ENCODE measurements at regions not wholly inside any gene's neighbourhood (a gene's known extent, or its start where the extent isn't known, plus 50 kb on each side); places are given as distances from the start of the nearest gene placed in this dataset.

DNA sequence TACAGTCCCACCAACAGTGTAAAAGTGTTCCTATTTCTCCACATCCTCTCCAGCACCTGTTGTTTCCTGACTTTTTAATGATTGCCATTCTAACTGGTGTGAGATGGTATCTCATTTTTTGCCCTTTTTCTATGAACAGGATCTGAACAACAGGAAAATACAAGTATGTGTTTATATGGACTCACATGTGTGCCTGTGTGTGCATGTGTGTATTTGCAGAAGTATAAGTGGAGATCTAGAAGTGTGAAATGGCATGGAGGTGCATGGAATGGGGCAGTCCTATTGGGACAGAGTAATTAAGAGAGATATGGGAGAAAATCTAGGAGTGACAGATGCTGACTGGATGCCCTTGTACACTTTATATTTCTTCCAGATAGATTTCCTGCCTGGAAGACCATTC, 111.6 kb upstream of the PCGF5 start:
- DNase-seq: no peak
- in situ Hi-C loops (cut with HindIII; ENCODE audit: low pct_ligation_motif_present, low pct_unique_long_range_greater_than_20kb, low sequenced_read_pairs): no loop called here

DNA sequence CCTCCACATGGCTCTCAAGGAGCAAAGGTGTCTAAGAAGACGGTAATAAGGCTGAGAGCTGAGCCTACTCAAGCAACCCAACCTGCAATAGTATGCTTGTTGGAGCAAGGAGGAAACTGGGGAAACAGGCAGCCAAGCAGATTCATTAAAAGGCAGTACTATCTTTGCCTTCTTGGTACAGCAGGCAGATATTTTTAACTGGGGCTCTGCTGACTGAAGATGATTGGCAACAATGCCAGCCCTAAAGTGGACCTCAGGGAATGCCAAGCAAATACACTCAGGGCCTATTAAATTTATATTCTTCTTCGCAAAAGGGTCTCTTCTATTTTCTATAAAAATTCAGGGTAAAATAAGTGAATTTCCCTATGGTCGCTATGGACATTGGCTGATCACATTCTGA, 109.4 kb upstream of the PCGF5 start:
- no peak for DNase-seq
- in situ Hi-C loops (cut with HindIII; ENCODE audit: low pct_ligation_motif_present, low pct_unique_long_range_greater_than_20kb, low sequenced_read_pairs): no loop called here

DNA sequence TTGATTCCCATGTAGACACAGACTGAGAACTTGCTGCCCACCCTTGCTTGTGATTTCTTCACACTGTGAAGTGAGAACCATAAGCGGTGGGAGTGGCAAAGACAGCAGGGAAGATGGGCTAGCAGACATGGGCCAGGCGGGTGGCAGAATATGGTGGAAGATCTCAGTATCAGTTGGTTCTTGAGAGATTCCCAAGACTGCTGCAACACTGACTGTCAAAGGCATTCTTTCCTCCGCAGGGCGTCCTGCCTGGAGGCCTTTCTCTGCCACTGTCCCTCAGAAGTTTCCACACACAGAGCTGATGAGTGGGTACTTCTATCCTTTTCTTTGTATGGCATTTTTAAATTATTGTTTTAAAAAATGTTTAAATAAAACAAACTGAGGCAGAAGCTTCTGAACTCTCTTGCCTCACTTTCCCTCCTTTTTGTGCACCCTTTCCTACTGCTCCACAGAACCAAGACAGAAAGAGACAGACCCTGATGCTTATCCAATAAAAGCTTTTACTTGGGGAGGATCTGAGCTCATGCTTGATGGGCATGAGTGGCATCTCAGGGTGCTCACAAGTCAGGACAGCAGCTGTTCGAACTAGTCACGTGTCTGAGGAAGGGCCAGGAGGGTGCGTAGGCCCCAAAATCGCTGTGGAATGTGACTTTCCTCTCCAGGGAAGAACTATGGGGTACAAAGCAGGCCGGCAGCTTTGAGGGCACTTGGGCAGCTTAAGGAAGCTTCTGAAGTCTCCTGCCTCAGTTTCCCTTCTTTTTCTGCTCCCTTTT, 104.7 kb upstream of the PCGF5 start:
- DNase-seq: no peak
- in situ Hi-C loops (cut with HindIII; ENCODE audit: low pct_ligation_motif_present, low pct_unique_long_range_greater_than_20kb, low sequenced_read_pairs): no loop called here

DNA sequence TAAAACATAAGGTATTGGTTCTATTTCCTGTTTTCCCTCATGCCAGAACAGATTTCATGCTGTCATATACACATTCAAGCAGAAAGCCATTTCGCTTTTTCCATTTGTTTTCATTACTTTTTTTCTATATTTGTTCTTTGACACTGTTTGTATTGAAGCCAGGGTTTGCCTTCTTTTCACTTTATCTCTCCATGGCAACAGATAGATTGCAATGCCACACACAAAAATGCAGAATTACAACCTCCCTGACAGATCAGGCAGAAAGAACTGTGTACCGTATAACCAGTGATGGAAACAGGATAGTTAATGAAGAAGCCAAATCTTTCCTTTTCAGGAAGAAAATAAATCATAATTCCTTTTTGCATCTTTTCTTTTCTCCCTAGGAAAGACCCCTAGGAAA, 103.0 kb upstream of the PCGF5 start:
- no peak for DNase-seq
- in situ Hi-C loops (cut with HindIII; ENCODE audit: low pct_ligation_motif_present, low pct_unique_long_range_greater_than_20kb, low sequenced_read_pairs): no loop called here

DNA sequence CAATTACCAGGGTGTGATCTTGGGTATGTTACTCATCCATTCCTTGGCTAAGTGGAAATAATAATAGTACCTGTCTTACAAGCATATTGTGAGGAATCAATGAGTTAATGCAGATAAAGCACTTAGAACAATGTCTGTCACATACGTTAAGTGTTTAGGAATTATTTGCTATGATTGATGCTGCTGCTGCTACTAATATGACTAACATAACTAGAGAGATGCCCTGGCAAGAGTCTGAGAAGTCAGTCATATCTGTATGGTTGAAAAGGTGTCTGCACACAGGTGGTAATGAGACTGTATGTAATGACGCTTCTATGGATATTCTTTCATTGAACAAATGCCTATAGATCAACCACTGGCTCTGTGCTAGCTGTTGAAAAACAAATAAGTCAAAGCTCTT, 100.1 kb upstream of the PCGF5 start:
- in situ Hi-C loops (cut with HindIII; ENCODE audit: low pct_ligation_motif_present, low pct_unique_long_range_greater_than_20kb, low sequenced_read_pairs): no loop called here
- DNase-seq: no peak

DNA sequence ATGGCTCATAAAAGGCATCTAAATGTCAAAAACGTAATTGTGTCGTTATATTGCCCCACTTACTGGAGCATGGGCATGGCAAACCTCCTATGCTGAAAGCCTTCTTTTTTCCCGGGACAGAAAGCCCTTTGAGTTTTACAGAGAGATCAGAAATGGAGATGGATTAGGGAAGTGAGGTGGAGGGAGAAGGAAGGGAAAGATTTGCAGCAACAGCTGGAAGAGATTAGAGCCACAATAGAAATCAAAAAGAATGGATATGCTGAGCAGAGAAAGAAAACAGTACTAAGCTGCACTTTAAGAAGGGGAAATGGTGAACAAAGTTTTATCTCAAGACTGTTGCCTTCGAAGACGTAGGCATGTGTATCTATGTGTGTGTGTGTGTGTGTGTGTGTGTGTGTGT, 97.2 kb upstream of the PCGF5 start:
- in situ Hi-C loops (cut with HindIII; ENCODE audit: low pct_ligation_motif_present, low pct_unique_long_range_greater_than_20kb, low sequenced_read_pairs): no loop called here
- no peak for DNase-seq

DNA sequence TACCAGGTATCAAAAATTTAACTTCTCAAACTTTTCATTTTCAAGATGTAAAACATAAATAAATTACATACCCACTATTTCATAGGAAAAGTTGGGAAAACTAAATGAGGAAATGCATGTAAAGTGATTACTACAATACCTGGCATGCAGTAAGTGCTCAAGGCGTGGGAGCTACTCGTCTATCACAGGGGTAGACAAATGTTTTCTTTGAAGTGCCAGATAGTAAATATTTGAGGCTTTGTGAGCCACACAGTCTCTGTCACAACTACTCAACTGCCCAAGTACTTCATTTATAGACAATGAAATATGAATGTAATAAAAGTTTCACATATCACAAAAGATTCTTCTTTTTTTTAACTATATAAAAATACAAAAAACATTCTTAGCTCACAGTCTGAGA, 96.4 kb upstream of the PCGF5 start:
- in situ Hi-C loops (cut with HindIII; ENCODE audit: low pct_ligation_motif_present, low pct_unique_long_range_greater_than_20kb, low sequenced_read_pairs): no loop called here
- DNase-seq: no peak

DNA sequence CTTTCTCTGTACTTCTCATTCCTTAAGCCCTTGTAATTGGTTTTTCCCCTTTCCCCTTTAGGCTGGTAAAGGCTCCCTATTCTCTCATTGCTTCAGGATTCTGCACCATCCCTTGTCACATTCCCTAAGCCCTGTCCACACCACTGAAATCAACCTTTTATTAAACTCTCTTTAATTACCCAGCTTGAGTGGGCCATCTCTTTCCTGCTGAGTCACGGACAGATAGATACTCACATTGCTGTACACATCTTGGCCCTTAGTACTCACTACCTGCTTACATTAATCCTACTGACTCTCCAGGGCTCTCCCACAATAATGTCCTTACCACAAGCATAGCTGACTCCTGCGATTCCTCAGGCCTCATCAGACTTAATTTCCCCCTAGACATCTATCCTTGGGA, 94.0 kb upstream of the PCGF5 start:
- DNase-seq: no peak

DNA sequence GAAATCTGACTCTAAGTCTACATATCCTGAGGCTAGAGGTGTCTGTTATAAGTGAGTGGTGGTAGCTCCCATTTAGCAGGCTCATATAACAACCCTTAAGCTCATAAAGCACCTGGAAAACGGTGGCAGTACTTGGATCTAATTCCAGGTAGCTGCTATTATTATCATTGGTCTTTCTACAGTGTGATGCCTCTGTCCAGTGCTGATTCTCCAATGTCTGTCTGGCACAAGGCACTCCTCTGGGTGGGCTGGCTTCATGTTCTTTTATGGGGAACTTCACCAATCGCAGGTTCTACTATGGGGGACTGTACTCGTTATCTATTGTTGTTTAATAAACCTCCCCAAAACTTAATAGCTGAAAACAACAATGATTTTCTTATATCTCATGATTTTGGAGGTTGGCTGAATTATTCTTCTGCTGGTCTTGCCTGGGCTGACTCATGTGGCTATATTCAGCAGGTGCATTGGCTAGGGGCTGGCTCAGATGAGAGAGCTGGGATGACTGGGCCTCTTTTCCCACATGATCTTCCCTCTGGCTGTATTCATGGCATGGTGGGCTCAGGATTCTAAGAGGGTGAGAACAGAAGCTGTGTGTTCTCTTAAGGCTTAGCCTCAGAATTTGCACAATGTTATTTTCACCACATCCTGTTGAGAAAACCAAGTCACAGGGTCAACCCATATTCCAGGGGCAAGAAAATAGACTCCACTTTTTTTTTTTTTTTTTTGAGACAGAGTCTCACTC, 93.0 kb upstream of the PCGF5 start:
- no peak for DNase-seq
- in situ Hi-C loops (cut with HindIII; ENCODE audit: low pct_ligation_motif_present, low pct_unique_long_range_greater_than_20kb, low sequenced_read_pairs): no loop called here

More for the DNA sequence above, 94.0 kb upstream of the PCGF5 start:
- in situ Hi-C loops (cut with HindIII; ENCODE audit: low pct_ligation_motif_present, low pct_unique_long_range_greater_than_20kb, low sequenced_read_pairs): no loop called here

DNA sequence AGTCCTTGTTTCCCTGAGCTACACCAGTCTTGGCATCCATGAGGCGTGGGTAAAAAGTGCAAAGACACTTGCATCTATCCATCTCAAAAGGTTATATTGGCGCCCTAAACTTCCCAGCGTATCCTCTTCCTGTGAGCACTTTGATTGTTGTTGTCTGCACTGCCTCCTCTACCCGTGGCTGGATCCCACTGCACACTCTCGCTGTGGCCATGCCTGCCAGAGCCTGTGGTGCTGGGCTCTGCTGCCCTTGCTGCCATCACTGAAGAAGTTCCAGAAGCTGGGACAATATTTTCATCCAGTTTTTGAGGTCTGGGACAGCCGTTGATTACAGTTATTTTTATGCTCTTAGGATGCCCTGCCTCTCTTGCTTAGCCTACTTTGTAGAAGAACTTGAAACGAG, 85.3 kb upstream of the PCGF5 start:
- DNase-seq: no peak
- in situ Hi-C loops (cut with HindIII; ENCODE audit: low pct_ligation_motif_present, low pct_unique_long_range_greater_than_20kb, low sequenced_read_pairs): no loop called here

DNA sequence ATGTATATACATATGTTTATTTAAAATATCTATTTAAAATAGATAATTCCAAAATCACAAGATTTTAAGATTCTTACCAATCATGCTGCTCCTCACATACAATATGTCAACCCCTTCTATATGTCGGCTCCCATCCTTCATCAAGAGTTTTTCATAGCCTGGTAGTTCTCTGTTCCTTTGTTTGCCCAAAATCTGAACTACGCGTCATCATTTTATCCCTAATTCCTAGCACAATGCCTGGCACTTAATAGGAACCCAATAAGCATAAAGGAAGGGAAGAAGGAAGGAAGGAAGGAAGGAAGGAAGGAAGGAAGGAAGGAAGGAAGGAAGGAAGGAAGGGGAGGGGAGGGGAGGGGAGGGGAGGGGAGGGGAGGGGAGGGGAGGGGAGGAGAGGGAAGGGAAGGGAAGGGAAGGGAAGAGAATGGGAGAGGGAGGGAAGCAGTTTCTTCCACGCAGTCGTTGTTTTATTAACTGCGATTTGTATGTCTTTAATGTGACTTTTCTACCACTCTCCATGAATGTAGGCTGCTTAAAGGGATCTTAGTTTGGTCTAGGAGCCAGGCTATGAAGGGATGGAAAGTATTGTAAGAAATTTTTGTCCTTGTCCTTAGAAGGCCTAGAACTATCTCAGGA, 83.3 kb upstream of the PCGF5 start:
- no peak for DNase-seq
- in situ Hi-C loops (cut with HindIII; ENCODE audit: low pct_ligation_motif_present, low pct_unique_long_range_greater_than_20kb, low sequenced_read_pairs): no loop called here

DNA sequence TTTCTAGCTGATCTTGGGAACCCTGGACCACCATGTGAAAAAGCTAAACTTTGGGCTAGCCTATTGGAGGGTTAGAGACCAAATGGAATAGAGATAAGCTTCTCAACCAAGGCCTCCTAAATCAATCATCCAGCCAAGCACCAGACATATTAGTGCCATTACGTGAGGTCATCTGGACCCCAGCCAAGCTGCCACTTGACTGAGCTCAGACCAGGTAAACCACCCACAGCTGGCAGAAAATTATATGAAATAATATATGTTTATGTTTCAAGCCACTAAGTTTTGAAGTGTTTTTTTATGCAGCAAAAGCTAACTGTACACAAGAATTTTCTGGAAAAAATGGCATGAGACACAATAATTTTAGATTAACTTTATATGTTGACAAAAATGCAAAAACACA, 82.6 kb upstream of the PCGF5 start:
- no peak for DNase-seq
- in situ Hi-C loops (cut with HindIII; ENCODE audit: low pct_ligation_motif_present, low pct_unique_long_range_greater_than_20kb, low sequenced_read_pairs): no loop called here

DNA sequence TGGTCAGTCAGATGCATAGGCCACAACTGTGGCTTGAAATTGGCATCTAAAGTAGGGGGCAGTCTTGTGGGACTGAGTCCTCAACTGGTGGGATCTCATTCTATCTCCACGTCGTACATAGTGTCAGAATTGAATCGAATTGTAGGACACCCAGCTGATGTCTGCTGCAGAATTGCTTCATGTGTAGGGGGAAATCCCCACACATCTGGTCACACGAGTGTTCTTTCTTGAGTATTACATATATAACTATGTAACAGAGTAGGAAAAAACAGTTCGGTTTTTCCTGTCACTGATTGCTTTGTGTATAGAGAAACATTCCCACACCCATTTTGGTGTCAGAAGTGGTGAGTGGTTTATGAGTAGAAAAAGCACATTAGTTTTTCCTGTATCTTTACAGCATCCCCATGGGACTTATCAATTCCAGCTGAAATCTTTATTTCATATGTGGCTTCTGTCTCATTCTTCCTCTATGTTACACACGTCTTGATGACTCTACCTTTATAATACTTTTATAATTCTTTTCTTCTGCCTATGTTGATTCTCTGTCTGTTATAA, 79.4 kb upstream of the PCGF5 start:
- in situ Hi-C loops (cut with HindIII; ENCODE audit: low pct_ligation_motif_present, low pct_unique_long_range_greater_than_20kb, low sequenced_read_pairs): no loop called here
- no peak for DNase-seq

DNA sequence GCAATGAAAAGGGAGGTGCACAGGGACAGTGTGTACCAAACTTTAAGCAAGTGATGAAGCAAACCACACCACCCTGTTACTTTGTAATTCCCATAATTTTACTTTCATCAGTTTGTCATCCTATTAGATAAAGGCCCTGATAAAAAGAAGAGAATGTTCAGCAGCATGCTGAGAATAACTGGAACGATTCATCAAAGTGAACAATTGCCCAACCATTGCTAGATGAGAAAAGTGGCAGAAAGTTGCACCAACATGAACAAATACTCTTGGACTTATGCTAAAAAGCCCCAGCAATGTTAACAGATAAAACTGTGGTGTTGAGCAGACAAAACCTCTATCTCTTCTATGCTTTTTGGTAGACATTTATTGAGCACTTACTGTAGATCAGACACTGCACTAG, 75.5 kb upstream of the PCGF5 start:
- no peak for DNase-seq
- in situ Hi-C loops (cut with HindIII; ENCODE audit: low pct_ligation_motif_present, low pct_unique_long_range_greater_than_20kb, low sequenced_read_pairs): no loop called here

DNA sequence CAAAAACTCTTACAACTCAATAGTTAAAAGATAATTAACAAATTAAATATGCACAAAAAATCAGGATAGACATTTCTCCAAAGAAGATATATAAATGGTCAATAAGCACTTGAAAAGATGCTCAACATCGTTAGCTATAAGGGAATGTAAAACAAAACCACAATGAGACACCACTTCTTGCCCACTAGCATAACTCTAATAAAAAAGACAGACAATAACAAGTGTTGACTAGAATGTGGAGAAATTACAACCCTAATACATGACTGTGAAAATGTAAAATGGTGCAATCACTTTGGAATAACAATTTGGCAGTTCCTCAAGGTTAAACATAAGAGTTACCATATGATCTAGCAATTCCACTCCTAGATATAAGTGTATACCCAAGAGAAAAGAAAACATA, 74.3 kb upstream of the PCGF5 start:
- in situ Hi-C loops (cut with HindIII; ENCODE audit: low pct_ligation_motif_present, low pct_unique_long_range_greater_than_20kb, low sequenced_read_pairs): no loop called here
- no peak for DNase-seq

DNA sequence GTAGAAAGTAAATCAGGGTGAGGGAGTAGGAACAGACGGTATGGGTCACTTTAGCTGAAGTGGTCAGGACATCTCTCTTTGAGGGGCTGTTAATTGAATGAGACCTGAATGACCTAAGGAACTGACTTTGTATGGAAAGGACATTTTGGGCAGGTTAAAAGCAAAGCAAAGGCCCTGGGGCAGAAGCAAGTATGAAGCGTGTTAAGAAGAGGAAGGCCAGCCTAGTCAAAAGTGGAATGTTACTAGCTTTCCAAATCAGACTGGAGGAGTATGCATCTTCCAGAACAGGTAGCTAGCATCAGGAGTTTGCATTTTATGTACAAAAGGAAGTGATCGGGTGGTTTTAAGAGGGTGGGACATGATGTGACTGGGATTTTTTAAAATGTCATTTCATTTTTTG, 70.9 kb upstream of the PCGF5 start:
- DNase-seq: no peak
- in situ Hi-C loops (cut with HindIII; ENCODE audit: low pct_ligation_motif_present, low pct_unique_long_range_greater_than_20kb, low sequenced_read_pairs): no loop called here

DNA sequence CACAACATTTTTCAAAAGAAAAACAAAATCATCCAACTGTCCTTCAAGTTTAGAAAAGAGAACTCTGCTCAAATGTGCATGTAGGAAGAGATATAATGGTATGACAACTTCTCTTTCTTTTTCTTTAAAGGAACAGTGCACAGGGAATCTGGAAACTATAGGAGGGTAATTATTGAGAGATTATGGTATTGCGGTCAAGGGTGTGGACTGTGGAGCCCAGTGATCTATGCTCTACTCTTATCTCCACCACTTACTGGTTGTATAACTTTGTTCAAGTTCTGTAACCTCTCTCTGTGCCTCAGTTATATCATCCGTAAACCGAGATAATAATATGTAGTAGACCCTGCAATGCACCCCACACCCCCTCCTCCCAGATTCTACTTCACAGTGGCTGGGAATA, 69.8 kb upstream of the PCGF5 start:
- in situ Hi-C loops (cut with HindIII; ENCODE audit: low pct_ligation_motif_present, low pct_unique_long_range_greater_than_20kb, low sequenced_read_pairs): no loop called here
- DNase-seq: no peak

DNA sequence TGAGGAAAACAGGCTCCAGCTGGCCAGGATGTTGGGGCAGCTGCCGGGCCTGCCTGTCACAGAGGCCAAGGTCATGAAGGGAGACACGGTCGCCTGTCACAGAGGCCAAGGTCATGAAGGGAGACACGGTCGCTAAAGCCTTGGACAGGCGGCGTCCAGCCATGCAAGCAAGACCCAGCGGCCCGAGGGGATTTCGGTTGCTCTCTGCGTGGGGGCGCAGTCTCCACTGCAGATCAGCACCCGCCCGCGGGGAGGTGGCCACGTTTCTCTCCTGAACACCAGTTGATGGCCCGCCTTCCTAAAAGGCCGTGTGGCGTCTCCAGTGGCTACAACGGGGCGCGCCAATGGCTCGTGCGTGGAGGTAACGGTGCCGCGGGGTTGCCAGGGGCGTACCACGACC, 67.0 kb upstream of the PCGF5 start:
- in situ Hi-C loops (cut with HindIII; ENCODE audit: low pct_ligation_motif_present, low pct_unique_long_range_greater_than_20kb, low sequenced_read_pairs): no loop called here
- DNase-seq: no peak

DNA sequence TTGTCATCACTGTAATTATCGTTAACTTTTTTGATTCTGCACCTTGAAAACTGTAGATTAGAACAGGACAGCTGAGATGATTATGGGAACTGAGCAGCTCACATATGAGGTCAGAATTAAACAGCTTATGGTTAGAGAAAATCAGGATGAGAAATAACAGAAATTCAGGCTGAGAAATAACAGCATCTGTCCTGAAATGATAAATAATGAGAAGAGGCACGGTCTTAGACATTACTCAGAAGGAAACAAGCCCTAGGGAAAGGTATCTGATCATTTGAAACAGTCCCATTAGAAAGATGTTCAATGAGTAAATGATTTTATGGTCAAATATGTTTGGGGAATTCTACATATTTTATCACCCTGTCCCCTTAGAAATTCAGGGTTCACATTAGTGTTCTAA, 65.6 kb upstream of the PCGF5 start:
- in situ Hi-C loops (cut with HindIII; ENCODE audit: low pct_ligation_motif_present, low pct_unique_long_range_greater_than_20kb, low sequenced_read_pairs): no loop called here
- no peak for DNase-seq

DNA sequence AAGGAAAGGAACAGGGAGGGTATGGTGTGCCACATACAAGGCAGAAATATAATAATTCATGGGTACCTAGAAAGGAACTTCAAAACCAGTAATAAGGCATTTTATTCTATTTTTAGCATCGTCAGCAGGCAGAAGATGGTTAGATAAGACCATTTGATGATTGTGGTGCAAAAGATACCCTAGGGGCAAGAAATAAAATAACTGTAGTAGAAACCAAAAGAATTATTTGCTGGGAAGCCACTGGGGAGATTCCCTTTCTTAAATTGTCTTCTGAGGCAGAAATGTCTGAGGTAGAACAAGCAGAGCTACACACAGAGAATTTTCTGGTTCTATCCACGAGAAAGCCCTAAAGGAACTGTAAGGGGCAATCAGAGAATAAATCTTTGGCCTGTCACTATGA, 64.3 kb upstream of the PCGF5 start:
- DNase-seq: no peak
- in situ Hi-C loops (cut with HindIII; ENCODE audit: low pct_ligation_motif_present, low pct_unique_long_range_greater_than_20kb, low sequenced_read_pairs): no loop called here
